ENCODE measurements at regions not wholly inside any gene's neighbourhood (a gene's known extent, or its start where the extent isn't known, plus 50 kb on each side); places are given as distances from the start of the nearest gene placed in this dataset.

GRCh38 chr20:50274570-50275430, 84.2 kb downstream of the CEBPB start:
- DNase-seq, result peak; percentile 32 to 88

DNA sequence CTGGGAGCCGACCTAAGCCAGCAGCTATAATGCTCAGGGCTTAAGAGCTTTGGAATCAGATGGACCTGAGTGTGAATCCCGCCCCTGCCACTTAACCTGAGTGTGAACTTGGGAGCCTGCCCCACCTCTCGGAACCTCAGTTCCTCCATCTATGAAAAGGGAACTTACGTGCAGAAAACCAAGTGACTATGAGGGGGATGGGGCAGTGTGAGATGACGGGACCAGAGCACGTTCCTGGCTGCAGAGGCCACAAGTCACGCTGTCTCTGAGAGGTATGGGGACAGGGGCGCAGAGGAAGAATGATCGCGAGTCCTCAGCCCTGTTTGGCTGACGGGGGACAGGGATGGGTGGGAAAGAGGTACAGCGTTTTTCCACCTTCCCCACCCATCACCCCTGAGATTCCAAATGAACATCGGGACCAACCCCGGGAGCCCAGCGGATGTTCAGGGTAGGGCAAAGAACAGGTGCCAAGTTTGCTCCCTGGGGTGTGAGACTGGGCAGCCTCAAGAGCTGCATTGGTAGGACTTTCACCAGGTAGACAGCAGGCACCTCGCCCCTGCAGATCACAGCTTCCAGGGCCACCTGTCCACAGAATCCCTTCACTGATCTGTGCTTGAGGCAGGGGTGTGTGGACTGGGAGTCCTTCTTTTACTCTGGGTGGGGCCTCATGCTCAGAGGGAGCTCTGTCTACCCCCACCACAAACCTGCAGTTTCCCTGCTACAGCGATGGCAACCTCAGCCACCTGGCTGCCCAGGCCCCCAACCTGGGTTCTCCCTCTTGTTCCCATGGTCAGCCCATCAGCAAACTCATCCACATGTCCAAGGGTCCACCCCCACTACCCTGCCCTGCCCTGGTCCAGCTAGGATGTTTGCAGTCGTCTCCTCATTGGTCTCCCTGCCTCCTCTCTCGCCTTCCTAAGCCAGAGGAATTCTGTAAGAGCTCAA, 85.8 kb downstream of the CEBPB start:
- peak; percentile 18 to 60 for DNase-seq

GRCh38 chr20:50277064-50277415, 86.4 kb downstream of the CEBPB start:
- no peak for DNase-seq

DNA sequence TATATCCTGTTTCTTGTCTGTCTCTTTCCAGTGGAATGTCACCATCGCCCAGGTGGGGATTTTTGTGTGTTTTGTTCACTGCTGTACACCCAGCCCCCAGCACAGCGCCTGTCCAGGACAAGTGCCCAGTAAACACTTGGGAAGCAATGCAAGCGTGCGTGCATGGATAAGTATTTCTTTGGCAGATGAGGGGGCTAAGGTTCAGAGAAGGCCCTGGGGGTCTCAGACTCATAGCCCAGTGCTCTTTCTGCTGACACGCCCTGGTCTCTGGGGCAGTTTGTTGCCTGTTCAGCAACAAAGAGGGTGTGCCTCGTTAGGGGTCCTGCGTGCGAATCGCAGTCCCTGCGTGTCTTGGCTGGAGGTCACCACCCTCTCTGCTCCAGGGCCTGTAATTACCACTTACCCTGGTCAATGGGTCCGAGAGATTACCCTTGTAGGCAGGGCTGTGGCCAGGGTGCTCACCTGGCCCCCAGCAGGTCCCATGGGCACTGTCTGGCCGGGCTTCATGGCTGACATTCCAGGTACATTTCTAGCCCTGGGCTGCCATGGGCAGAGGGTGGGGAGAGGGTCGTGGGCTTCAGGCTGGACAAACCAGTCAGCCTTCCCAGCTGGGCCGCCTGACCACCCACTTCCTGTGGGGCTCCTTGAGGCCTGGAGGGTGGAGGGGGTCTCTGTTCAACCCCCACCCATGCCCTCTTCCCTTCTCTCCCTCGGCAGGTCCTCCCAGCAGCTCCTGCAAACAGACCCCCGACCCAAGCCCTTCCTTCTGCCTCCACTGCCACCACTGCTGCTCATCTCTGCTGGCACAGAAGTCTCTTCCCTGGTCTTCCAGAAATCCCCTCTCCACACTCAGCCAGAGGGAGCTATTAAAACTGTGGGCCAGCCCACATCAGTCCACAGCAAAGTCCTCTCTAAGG, 87.1 kb downstream of the CEBPB start:
- DNase-seq, result no peak

DNA sequence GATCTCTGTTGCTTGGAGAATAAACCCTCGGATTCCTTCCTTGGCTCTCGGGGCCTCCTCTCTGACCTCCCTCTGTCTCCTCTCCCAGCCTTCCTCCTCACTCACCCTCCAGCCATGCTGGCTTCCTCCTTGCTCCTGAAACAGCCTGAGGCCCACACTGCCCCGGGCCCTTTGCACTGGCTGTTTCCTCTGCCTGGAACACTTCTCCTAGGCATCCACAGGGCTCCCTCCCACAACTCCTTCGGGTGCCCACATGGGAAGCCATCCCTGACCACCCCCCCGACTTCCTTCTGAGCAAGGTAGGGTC, 87.7 kb downstream of the CEBPB start:
- DNase-seq, result no peak

DNA sequence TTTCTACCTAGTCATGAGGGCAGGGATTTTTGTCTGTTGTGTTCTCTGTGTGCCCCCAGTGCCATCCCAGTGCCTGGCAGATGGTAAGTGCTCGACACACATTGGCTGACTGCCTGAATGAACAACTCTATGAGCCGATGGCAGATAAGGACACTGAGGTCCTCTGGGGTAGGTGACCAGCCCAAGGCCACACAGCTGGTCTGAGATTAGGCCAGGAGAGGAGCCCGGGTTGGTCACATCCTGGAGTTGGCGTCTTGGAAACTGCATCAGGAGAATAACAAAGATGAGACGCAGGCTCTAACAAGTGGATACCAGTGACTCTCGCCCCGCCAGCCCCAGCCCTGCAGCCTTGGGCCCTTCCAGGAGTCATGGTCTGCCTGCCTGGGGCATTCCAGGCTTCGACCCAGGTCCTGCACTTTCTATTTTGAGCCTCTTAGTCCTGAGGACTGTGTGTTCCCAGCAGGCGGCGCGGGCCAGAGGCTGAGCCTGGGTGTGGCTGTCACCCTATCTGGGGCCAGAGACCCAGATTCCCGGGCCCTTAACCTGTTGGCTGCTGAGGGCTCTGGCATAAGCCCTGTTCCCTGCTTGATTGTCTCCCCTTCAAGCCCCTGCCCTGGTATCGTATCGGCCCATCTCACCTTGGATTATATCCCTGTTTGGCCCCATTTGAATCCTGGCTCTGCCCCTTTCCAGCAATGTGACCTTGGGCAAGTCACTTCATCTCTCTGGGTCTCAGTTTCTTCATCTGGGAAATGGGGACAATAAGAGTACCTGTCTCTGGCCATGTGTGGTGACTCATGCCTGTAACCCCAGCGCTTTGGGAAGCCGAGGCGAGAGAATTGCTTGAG, 88.3 kb downstream of the CEBPB start:
- DNase-seq, result no peak

DNA sequence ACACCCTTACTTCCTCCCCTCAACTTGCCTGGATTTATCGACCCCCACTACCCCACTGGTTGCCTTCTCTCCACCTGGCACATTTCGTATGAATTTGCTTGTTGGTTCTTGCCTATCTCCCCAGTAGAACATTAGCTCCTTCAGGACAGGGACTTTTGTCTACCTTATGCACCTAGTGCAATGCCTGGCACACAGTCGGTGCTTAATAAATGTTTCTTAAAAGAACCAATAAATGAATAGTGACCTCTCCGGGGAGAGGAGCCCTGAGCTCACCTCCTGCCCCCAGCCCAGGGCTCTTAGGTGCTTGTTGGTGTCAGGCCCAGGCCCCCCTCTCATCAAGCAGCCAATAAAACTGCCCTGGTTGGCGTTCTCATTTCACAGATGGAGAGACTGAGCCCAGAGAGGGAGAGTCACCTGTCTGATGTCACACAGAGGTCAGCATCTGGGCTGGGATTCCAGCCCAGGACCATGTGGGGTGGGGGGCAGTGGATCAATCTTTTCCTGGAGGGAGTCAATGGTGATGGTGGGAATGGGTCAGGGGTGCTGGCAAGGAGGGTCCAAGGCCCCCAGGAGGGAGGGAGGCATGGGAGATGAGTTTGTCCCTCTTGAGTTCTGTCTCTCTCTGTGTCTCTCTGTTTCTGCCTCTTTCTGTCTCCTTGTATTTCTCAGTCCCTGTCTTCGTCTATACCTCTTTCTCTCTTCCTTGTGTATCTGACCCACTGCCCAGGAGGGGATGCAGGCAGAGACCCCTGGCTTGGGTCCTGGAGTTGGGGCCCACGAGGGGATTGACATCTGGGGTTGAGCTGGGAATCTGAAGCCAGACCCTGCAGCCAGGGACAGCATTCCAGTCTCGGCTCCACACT, 89.6 kb downstream of the CEBPB start:
- no peak for DNase-seq

GRCh38 chr20:50280851-50281655, 90.4 kb downstream of the CEBPB start:
- no peak for DNase-seq

GRCh38 chr20:50281831-50282591, 91.4 kb downstream of the CEBPB start:
- DNase-seq, result no peak

- DNase-seq, result no peak
Observed at GRCh38 chr20:50282592-50283241, 92.1 kb downstream of the CEBPB start.

GRCh38 chr20:50283370-50283769, 92.7 kb downstream of the CEBPB start:
- no peak for DNase-seq

GRCh38 chr20:50283922-50284810, 93.5 kb downstream of the CEBPB start:
- peak; percentile 19 to 85 for DNase-seq

GRCh38 chr20:50284811-50285375, 94.3 kb downstream of the CEBPB start:
- no peak for DNase-seq

GRCh38 chr20:50285376-50286173, 94.9 kb downstream of the CEBPB start:
- DNase-seq, result no peak

GRCh38 chr20:50286174-50286511, 95.5 kb downstream of the CEBPB start:
- DNase-seq, result no peak

- DNase-seq, result no peak
Observed at GRCh38 chr20:50286609-50287008, 96.0 kb downstream of the CEBPB start.

DNA sequence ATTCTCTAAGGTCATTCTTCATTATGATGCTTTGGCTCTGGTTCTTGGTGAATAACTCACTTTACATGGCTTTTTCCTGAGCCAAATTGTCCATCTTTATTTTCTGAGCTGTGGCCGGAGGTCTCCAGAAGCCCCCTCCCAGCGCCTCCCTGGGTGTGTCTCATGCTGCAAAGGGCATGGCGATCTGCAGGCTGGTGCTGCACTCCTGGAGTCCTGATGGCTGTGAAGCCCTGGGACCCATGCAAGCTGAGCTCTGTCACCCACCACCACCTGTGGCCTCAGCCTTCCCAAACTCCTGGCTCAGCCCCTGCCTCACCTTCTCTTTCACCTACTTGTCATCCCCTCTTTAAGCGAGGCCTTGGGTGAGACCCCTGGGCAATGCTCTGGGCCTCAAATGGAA, 96.9 kb downstream of the CEBPB start:
- DNase-seq, result no peak

All from CD4-positive, alpha-beta T cell treated with Interleukin-4 for 1 hour (primary cell).